ENCODE measurements at regions not wholly inside any gene's neighbourhood (a gene's known extent, or its start where the extent isn't known, plus 50 kb on each side); places are given as distances from the start of the nearest gene placed in this dataset.
"Not testable (repeated sequence)": the region's sequence is repeated elsewhere in the genome, so short reads cannot be mapped to it uniquely, and the experiment has no call there.

- no peak for DNase-seq (ENCODE audit: low read depth in 2 of 2, low spot score in 1 of 2)
These were observed 239.2 kb downstream of the ADGRD1 start for GRCh38 chr12:131192951-131193350.

GRCh38 chr12:131194166-131194565 is 240.5 kb downstream of the ADGRD1 start:
- no peak for DNase-seq (ENCODE audit: low read depth in 2 of 2, low spot score in 1 of 2)

- DNase-seq (ENCODE audit: low read depth in 2 of 2, low spot score in 1 of 2): no peak
These were observed 242.1 kb downstream of the ADGRD1 start for GRCh38 chr12:131195796-131196195.

- DNase-seq (ENCODE audit: low read depth in 2 of 2, low spot score in 1 of 2): no peak
These were observed 242.5 kb downstream of the ADGRD1 start for GRCh38 chr12:131196220-131196619.

GRCh38 chr12:131197490-131197889 is 243.8 kb downstream of the ADGRD1 start:
- no peak for DNase-seq (ENCODE audit: low read depth in 2 of 2, low spot score in 1 of 2)

- no peak for DNase-seq (ENCODE audit: low read depth in 2 of 2, low spot score in 1 of 2)
These were observed 245.5 kb downstream of the ADGRD1 start for GRCh38 chr12:131199221-131199620.

GRCh38 chr12:131201912-131202311 is 248.2 kb downstream of the ADGRD1 start:
- not testable (repeated sequence) for DNase-seq (ENCODE audit: low read depth in 2 of 2, low spot score in 1 of 2)

- no peak for DNase-seq (ENCODE audit: low read depth in 2 of 2, low spot score in 1 of 2)
These were observed 249.1 kb downstream of the ADGRD1 start for GRCh38 chr12:131202592-131203378.

GRCh38 chr12:131203666-131204415 is 250.1 kb downstream of the ADGRD1 start:
- no peak for DNase-seq (ENCODE audit: low read depth in 2 of 2, low spot score in 1 of 2)

GRCh38 chr12:131204416-131205274 is 250.9 kb downstream of the ADGRD1 start:
- DNase-seq (ENCODE audit: low read depth in 2 of 2, low spot score in 1 of 2): no peak

GRCh38 chr12:131205275-131205933 is 251.7 kb downstream of the ADGRD1 start:
- DNase-seq (ENCODE audit: low read depth in 2 of 2, low spot score in 1 of 2): not testable (repeated sequence)

- DNase-seq (ENCODE audit: low read depth in 2 of 2, low spot score in 1 of 2): not testable (repeated sequence)
These were observed 253.1 kb downstream of the ADGRD1 start for GRCh38 chr12:131206630-131207299.

- not testable (repeated sequence) for DNase-seq (ENCODE audit: low read depth in 2 of 2, low spot score in 1 of 2)
These were observed 253.6 kb downstream of the ADGRD1 start for GRCh38 chr12:131207300-131207660.

GRCh38 chr12:131207841-131208240 is 254.1 kb downstream of the ADGRD1 start:
- not testable (repeated sequence) for DNase-seq (ENCODE audit: low read depth in 2 of 2, low spot score in 1 of 2)

GRCh38 chr12:131208425-131208824 is 254.7 kb downstream of the ADGRD1 start:
- no peak for DNase-seq (ENCODE audit: low read depth in 2 of 2, low spot score in 1 of 2)

GRCh38 chr12:131209082-131210070 is 255.7 kb downstream of the ADGRD1 start:
- no peak for DNase-seq (ENCODE audit: low read depth in 2 of 2, low spot score in 1 of 2)

GRCh38 chr12:131210506-131211339 is 257.0 kb downstream of the ADGRD1 start:
- DNase-seq (ENCODE audit: low read depth in 2 of 2, low spot score in 1 of 2): no peak

- DNase-seq (ENCODE audit: low read depth in 2 of 2, low spot score in 1 of 2): no peak
These were observed 257.7 kb downstream of the ADGRD1 start for GRCh38 chr12:131211340-131211938.
